SH-SY5Y (cell line): ENCODE measurements at regions not wholly inside any gene's neighbourhood (a gene's known extent, or its start where the extent isn't known, plus 50 kb on each side); places are given as distances from the start of the nearest gene placed in this dataset.

ENCODE experiments used
- GATA2 ChIP-seq: IDR thresholded peaks from 2 replicates; pipeline ENCODE4 v1.6.1; 2011; ENCODE audit warnings: mild to moderate bottlenecking, low read depth, low read length
- GATA3 ChIP-seq: IDR thresholded peaks from 2 replicates; pipeline ENCODE4 v1.6.1; 2011; ENCODE audit warnings: low read depth, mild to moderate bottlenecking, low read length, moderate library complexity

DNA sequence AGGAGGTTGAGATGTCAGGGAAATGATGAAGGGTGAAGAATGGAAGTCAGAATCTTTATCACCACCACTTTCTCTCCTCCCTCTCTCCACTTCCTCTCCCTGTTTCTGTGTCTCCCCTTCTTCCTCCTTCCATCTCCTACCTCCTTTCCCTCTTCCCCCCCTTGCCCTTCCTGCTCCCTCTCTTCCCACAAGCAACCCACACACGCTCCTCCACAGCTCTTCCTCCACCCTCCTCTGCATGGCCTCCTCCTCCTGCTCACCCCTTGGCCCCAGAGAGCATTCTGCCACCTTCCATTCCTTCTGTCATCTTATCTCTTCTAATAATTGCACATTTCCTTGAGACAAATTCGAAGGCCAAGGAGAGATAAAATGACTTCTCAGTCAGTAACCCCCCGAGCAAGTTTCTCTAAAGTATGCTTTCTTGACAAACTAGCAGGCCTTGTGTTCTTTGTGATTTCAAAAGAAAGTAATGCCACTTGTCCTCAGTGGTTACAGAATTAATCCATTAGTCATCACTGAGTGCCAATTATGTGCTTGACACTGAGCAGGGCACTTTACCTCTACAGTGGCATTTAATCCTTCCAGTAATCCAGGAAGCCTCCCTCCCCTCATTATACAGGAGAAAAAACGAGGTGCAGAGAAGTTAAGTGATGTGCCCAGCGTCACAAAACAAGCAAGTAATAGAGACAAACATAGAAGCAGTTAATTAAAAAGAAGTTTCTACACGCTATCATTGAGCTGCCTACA lies 72.3 kb upstream of the CCL1 start:
- TF ChIP-seq GATA3 (no peak), GATA2 (no peak)
